ENCODE measurements at regions not wholly inside any gene's neighbourhood (a gene's known extent, or its start where the extent isn't known, plus 50 kb on each side); places are given as distances from the start of the nearest gene placed in this dataset.

DNA sequence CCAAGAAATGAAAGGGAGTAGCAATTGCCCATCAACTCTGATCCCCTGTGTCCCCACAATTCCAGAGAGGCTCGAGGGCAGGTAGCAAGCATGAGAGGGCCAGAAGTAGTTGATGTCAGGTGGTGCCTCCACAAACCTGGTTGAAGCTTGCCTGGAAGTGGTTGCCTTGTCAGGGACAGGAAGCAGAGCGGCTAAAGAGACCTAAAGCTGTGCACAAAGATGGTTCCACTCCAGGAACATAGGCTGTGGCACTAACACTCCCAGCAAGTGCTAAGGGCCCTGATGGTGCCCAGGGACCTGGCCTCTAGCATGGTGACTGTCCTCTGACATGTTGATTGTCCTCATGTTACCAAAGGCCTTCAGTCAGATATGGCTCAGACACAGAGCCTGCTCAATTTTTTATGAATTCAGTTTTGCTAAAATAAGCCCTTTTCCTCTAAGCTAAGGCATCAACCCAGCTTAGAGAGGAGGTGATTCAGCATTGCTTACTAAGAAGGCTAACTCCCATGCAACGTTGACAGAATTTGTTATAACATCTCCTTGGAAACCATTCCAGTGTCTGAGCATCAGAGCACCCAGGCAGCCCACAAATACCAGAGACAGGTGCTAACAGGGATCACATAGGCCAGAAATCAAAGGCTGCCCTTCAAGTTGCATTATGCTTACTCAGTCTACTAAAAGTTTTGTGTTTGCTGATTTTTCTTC lies 196.3 kb upstream of the ARHGAP20 start:
- peak; percentile 86 for FAIRE-seq
- TF ChIP-seq, protein P1, sequence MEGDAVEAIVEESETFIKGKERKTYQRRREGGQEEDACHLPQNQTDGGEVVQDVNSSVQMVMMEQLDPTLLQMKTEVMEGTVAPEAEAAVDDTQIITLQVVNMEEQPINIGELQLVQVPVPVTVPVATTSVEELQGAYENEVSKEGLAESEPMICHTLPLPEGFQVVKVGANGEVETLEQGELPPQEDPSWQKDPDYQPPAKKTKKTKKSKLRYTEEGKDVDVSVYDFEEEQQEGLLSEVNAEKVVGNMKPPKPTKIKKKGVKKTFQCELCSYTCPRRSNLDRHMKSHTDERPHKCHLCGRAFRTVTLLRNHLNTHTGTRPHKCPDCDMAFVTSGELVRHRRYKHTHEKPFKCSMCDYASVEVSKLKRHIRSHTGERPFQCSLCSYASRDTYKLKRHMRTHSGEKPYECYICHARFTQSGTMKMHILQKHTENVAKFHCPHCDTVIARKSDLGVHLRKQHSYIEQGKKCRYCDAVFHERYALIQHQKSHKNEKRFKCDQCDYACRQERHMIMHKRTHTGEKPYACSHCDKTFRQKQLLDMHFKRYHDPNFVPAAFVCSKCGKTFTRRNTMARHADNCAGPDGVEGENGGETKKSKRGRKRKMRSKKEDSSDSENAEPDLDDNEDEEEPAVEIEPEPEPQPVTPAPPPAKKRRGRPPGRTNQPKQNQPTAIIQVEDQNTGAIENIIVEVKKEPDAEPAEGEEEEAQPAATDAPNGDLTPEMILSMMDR (IDR thresholded peaks at IDR 0.05; ENCODE audit: insufficient read depth, missing control alignments): no peak
- no peak for DNase-seq (ENCODE audit: insufficient read length, low spot score)

DNA sequence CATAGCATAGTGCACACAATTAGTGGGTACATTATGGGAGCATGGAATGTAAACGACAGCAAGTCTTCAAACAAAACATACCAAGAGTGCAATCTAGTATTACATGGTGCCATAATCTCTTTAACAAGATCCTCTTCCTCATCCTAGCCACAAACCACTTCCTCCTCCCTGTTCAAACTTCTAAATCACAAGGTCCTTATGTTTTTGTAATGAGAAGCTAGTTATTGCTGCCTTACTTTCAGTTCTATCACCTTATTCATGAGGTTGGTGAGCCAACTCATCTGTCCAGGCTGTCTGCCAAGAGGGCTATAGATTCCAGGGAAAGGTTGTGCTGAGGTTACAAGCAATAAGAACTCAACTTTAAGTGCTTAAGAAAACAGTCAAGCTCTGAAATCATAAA lies 195.4 kb upstream of the ARHGAP20 start:
- peak; percentile 88 for FAIRE-seq
- no peak for DNase-seq (ENCODE audit: insufficient read length, low spot score)

DNA sequence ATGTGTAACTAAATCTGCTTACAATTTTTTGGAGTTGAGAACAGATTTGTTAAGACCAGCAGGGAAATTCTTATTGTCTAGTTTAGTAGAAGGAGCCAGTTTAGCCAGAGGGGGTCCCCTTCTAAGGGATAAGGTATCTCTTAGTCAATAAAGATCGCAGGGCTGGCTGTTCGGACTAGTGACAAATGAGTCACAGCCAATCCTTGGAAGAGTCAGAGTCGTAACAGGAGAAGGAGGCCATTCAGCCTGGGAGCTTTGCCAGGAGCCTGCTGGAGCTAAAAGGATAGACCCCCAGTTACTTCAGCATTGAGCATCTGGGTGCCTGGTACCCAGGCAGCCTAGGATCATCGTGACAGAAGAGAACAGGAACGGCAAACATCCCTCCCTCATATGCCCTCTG lies 191.6 kb upstream of the ARHGAP20 start:
- no peak for DNase-seq (ENCODE audit: insufficient read length, low spot score)
- TF ChIP-seq, protein P1 (IDR thresholded peaks at IDR 0.05; ENCODE audit: insufficient read depth, missing control alignments): no peak
- no peak for FAIRE-seq

More for the DNA sequence above, 195.4 kb upstream of the ARHGAP20 start:
- TF ChIP-seq, protein P1 (IDR thresholded peaks at IDR 0.05; ENCODE audit: insufficient read depth, missing control alignments): no peak

DNA sequence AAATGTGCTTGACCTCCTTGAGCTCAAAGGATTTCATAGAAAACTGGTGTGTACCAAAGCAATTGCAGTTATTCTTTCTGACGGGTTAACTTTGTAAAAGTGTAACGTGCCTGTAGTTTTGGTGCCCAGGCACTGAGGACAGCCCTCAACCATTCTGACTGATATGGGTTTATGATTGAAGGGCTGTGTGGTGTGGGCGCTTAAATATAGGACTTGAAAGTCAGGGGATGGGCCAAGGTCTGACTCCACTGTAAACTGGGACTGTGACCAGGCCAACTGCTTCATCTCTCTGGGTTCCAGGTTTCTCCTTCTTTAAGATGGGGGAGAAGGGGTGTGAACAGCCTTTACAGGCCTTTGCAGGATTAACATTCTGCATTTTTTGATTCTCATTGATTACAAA lies 191.1 kb upstream of the ARHGAP20 start:
- FAIRE-seq (no peak), DNase-seq (ENCODE audit: insufficient read length, low spot score) (no peak)
- TF ChIP-seq, protein P1 (IDR thresholded peaks at IDR 0.05; ENCODE audit: insufficient read depth, missing control alignments): no peak

DNA sequence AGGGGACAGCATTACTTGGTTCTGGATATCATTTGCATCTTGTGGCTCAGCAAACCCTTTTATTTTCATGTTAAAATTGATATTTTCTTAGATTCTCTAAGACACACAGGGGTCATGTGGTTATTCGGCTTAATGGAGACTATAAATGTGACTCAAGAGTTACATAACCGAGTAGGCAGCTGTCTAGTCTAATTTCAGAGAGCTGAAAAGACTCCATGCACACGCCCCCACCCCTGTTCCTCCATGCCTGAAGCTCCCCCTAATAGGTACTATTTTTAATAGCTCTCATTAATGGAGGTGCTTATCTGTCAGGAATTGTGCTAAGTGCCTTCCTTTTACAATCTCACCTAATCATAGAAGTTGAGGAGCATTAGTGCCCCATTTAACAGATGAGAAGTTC lies 189.2 kb upstream of the ARHGAP20 start:
- DNase-seq (ENCODE audit: insufficient read length, low spot score): no peak
- TF ChIP-seq, protein P1 (IDR thresholded peaks at IDR 0.05; ENCODE audit: insufficient read depth, missing control alignments): no peak
- no peak for FAIRE-seq

DNA sequence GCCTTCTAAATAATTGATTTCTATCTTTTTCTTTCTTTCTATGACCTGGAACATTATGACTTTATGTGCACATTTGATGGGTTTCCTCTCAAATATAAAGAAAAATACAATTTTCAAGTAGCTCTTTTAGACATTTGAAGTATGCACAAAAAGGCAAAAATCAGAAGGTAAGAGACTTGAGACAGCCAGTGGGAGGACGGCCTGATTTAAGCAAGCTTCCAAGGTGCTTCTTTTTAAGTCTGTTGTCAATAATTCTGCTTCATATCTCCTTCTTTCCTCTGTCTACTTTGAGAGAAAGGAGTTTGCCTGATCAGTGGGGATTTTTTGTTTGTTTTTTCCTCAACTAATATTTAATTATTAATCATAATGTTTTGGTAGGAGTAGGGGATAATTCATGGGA lies 188.2 kb upstream of the ARHGAP20 start:
- TF ChIP-seq, protein P1 (IDR thresholded peaks at IDR 0.05; ENCODE audit: insufficient read depth, missing control alignments): no peak
- DNase-seq (ENCODE audit: insufficient read length, low spot score) (no peak), FAIRE-seq (no peak)

DNA sequence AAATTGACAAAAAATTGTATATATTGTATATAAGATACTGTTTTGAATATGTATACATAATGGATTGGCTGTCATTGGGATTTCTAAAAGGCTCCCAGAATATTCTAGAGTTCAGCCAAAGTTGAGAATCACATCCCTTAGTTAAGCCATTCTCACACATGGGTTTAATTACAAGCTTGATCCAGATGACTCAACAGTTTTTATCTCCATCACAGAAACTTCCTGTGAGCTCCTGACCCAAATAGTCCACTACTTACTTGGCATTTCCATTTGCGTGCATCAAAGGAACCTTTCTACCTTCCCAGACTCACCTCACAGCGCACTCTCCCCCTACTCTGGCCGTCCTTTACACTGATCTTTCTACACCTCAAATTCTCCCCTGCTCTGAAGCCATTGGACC lies 184.8 kb upstream of the ARHGAP20 start:
- TF ChIP-seq, protein P1 (IDR thresholded peaks at IDR 0.05; ENCODE audit: insufficient read depth, missing control alignments): no peak
- no peak for FAIRE-seq
- no peak for DNase-seq (ENCODE audit: insufficient read length, low spot score)

Data from D721Med (cell line).